Endothelial cell of umbilical vein (primary cell): ENCODE measurements at regions not wholly inside any gene's neighbourhood (a gene's known extent, or its start where the extent isn't known, plus 50 kb on each side); places are given as distances from the start of the nearest gene placed in this dataset.

Experiments used
- BruUV-seq: library from RNA; stranded (reverse); fragments of 400-500 nt; replicated peaks from 2 replicates; lab custom pipeline; 2021; lab: Mats Ljungman, UMichigan
- CTCF ChIA-PET: fragments of 300-600, 350-600 bp; sonication (Branson Sonifier 250); formaldehyde crosslinking; loops from one replicate; lab custom pipeline; 2021; ENCODE audit warnings: antibody characterized with exemption, inconsistent platforms; lab: Charles Lee
- POLR2A ChIA-PET: fragments of 300-600, 350-600 bp; sonication (Branson Sonifier 250); formaldehyde crosslinking; loops from one replicate; lab custom pipeline; 2021; ENCODE audit warnings: antibody characterized with exemption, inconsistent platforms; lab: Charles Lee
- DNase-seq: peaks from one replicate; pipeline ENCODE4 v3.0.0-alpha.2; 2011; ENCODE audit warnings: low read depth, low spot score
- FAIRE-seq: peaks from 2 replicates; lab custom pipeline; 2011; peaks lifted over from hg19 to GRCh38; lab: Jason Lieb, UNC
- H2AFZ ChIP-seq: 2 replicates; pipeline ENCODE4 v1.6.0; 2012; ENCODE audit warnings: low read depth, low read length, control low read depth, inconsistent platforms
- H3K27ac ChIP-seq: 2 replicates; pipeline ENCODE4 v1.5.1; 2011; ENCODE audit warnings: low read depth, mild to moderate bottlenecking, control low read depth, low read length, moderate library complexity; ENCODE audit not compliant: insufficient read depth
- H3K27me3 ChIP-seq, 2 experiments: 2 replicates each; pipeline versions ENCODE4 v1.6.0 to v1.6.1; 2011; ENCODE audit warnings: low read length in 2 of 2, mixed read lengths in 1 of 2; ENCODE audit not compliant: control insufficient read depth in 2 of 2, insufficient read depth in 2 of 2
- H3K36me3 ChIP-seq, 2 experiments: 2 replicates in 1 of 2; 3 replicates in 1 of 2; pipeline ENCODE4 v1.5.1; 2011; ENCODE audit warnings: low read length in 2 of 2, mild to moderate bottlenecking in 1 of 2, moderate library complexity in 1 of 2; ENCODE audit not compliant: control insufficient read depth in 2 of 2, insufficient read depth in 2 of 2; ENCODE audit errors: extremely low read depth in 1 of 2
- H3K4me1 ChIP-seq: 3 replicates; pipeline ENCODE4 v1.5.1; 2011; ENCODE audit warnings: mild to moderate bottlenecking, low read length; ENCODE audit not compliant: control insufficient read depth, insufficient read depth; ENCODE audit errors: extremely low read depth
- H3K4me2 ChIP-seq: 2 replicates; pipeline ENCODE4 v1.6.1; 2011; ENCODE audit warnings: low read length, control low read depth, mixed read lengths; ENCODE audit not compliant: insufficient read depth
- H3K4me3 ChIP-seq, 3 experiments: fragments of 200-600 bp in 1 of 3; sonication (generic), shearing (Covaris generic) in 1 of 3; replicated peaks in 1 of 3; 2 replicates each; pipeline ENCODE4 v1.5.1; 2011 to 2016; ENCODE audit warnings: control low read depth in 3 of 3, low read length in 3 of 3, mild to moderate bottlenecking in 2 of 3, inconsistent platforms in 1 of 3, low read depth in 1 of 3, moderate library complexity in 1 of 3; ENCODE audit not compliant: insufficient read depth in 1 of 3
- H3K79me2 ChIP-seq: 2 replicates; pipeline ENCODE4 v1.6.0; 2012; ENCODE audit warnings: low read length, inconsistent platforms; ENCODE audit not compliant: control insufficient read depth, insufficient read depth
- H3K9ac ChIP-seq: replicated peaks from 2 replicates; pipeline ENCODE3; 2011; ENCODE audit warnings: low read length, control low read depth; ENCODE audit not compliant: insufficient read depth; ENCODE audit errors: extremely low read depth
- H3K9me1 ChIP-seq: replicated peaks from 3 replicates; pipeline ENCODE4 v1.6.0; 2011; ENCODE audit warnings: mild to moderate bottlenecking, low read length; ENCODE audit not compliant: control insufficient read depth, insufficient read depth; ENCODE audit errors: extremely low read depth
- H3K9me3 ChIP-seq: replicated peaks from 2 replicates; pipeline ENCODE4 v1.5.1; 2012; ENCODE audit warnings: low read length, inconsistent platforms; ENCODE audit not compliant: control insufficient read depth, insufficient read depth
- H4K20me1 ChIP-seq: replicated peaks from 2 replicates; pipeline ENCODE3; 2011; ENCODE audit warnings: mild to moderate bottlenecking, low read length; ENCODE audit not compliant: control insufficient read depth, insufficient read depth; ENCODE audit errors: extremely low read depth
- CTCF ChIP-seq, 2 donors: IDR thresholded peaks; 1 replicate in 1 of 2; 2 replicates in 1 of 2; pipeline ENCODE4 v1.5.1; 2011; ENCODE audit warnings: low read length in 2 of 2, mild to moderate bottlenecking in 2 of 2, moderate library complexity in 2 of 2, control low read depth in 1 of 2, inconsistent platforms in 1 of 2, low read depth in 1 of 2; ENCODE audit not compliant: insufficient read depth in 1 of 2; ENCODE audit errors: extremely low read depth in 1 of 2
- EZH2 ChIP-seq: IDR thresholded peaks from 2 replicates; pipeline ENCODE4 v1.6.1; 2012; ENCODE audit warnings: borderline replicate concordance, low read depth, mild to moderate bottlenecking, moderate library complexity, low read length, inconsistent platforms; ENCODE audit not compliant: severe bottlenecking
- FOS ChIP-seq: IDR thresholded peaks from 2 replicates; pipeline ENCODE4 v1.6.1; 2011; ENCODE audit warnings: mild to moderate bottlenecking, low read length, moderate library complexity, borderline replicate concordance; ENCODE audit not compliant: insufficient read depth
- GATA2 ChIP-seq: IDR thresholded peaks from 2 replicates; pipeline ENCODE4 v1.7.0; 2011; ENCODE audit warnings: low read depth, mild to moderate bottlenecking, moderate library complexity, mixed read lengths, low read length; ENCODE audit not compliant: insufficient read length, insufficient read depth
- JUN ChIP-seq: IDR thresholded peaks from 2 replicates; pipeline ENCODE4 v1.6.1; 2011; ENCODE audit warnings: borderline replicate concordance, low read depth; ENCODE audit not compliant: insufficient read length, insufficient read depth
- MAX ChIP-seq: IDR thresholded peaks from 2 replicates; pipeline ENCODE4 v1.6.1; 2011; ENCODE audit not compliant: insufficient read depth, insufficient read length
- MYC ChIP-seq: IDR thresholded peaks from one replicate; pipeline ENCODE4 v1.6.1; 2011; ENCODE audit warnings: mild to moderate bottlenecking, low read depth, low read length
- POLR2A ChIP-seq: IDR thresholded peaks from 2 replicates; pipeline ENCODE4 v1.6.1; 2012; ENCODE audit warnings: low read depth, mild to moderate bottlenecking, control low read depth, low read length
- POLR2AphosphoS5 ChIP-seq: IDR thresholded peaks from 2 replicates; pipeline ENCODE4 v1.6.1; 2012; ENCODE audit warnings: low read depth, mild to moderate bottlenecking, control low read depth, low read length, moderate library complexity; ENCODE audit not compliant: insufficient read depth
- dilution Hi-C: fragments of 300-500 bp; cut with MboI; formaldehyde crosslinking; loops from one replicate; pipeline ENCODE4 v1.15.0; 2019; ENCODE audit warnings: low sequenced_read_pairs; ENCODE audit not compliant: extremely low pct_ligation_motif_present
- intact Hi-C: fragments of 100-400 bp; cut with micrococcal nuclease; formaldehyde crosslinking; loops from one replicate; pipeline ENCODE4 v1.10.0; 2022

- BruUV-seq = no TSS peak
- Histone ChIP-seq H3K27me3 (no peaks in the 10 kb centered on the region), H3K79me2 (no peaks in the 10 kb centered on the region), H3K9me1 (no peaks in the 10 kb centered on the region), H3K4me2 (no peak overlapping the region), H2AFZ (no peak overlapping the region), H3K4me3 (no peak overlapping the region), H4K20me1 (no peaks in the 10 kb centered on the region), H3K27ac (no peak overlapping the region), H3K4me1 (no peaks in the 10 kb centered on the region), H3K9ac (no peak overlapping the region), H3K36me3 (no peaks in the 10 kb centered on the region), H3K9me3 (peaks cover 2% of the 10 kb centered on the region)
- TF ChIP-seq GATA2 = no peak
- no peak for TF ChIP-seq MAX
- TF ChIP-seq CTCF (IDR thresholded peaks at IDR 0.05; ENCODE audit: extremely low read depth in 1 of 2, insufficient read depth in 1 of 2, low read depth in 1 of 2, low read length in 2 of 2) = no peak
- TF ChIP-seq JUN = no peak
- no peak for TF ChIP-seq POLR2AphosphoS5
- no peak for TF ChIP-seq FOS
- ChIA-PET CTCF (no interaction called here), POLR2A (no interaction called here)
- FAIRE-seq (no peak), DNase-seq (no peak)
- intact Hi-C loops (no loop called here), dilution Hi-C loops (no loop called here)
Observed at GRCh38 chr6:1170794-1171193, 141.1 kb upstream of the FOXQ1 start.

- no peaks in the 10 kb centered on the region for H3K27me3 ChIP-seq
- POLR2A ChIA-PET = no interaction called here
- FAIRE-seq = no peak
- dilution Hi-C loops = no loop called here
- H3K4me2 ChIP-seq = no peak overlapping the region
- no peak for DNase-seq
- CTCF ChIA-PET = no interaction called here
- H3K36me3 ChIP-seq = no peaks in the 10 kb centered on the region
- H3K4me1 ChIP-seq = no peaks in the 10 kb centered on the region
- intact Hi-C loops = no loop called here
- H3K9me1 ChIP-seq = no peaks in the 10 kb centered on the region
- H2AFZ ChIP-seq = no peak overlapping the region
- H3K9me3 ChIP-seq = peaks cover 2% of the 10 kb centered on the region
- H3K27ac ChIP-seq = no peak overlapping the region
- H3K4me3 ChIP-seq = no peak overlapping the region
- BruUV-seq = no TSS peak
- H4K20me1 ChIP-seq = no peaks in the 10 kb centered on the region
- H3K9ac ChIP-seq = no peak overlapping the region
- no peak for TF ChIP-seq POLR2A
- no peak for TF ChIP-seq GATA2
- no peak for TF ChIP-seq POLR2AphosphoS5
- TF ChIP-seq JUN = no peak
- no peak for TF ChIP-seq MAX
- TF ChIP-seq MYC = no peak
- TF ChIP-seq CTCF (IDR thresholded peaks at IDR 0.05; ENCODE audit: extremely low read depth in 1 of 2, insufficient read depth in 1 of 2, low read depth in 1 of 2, low read length in 2 of 2) = no peak
- no peak for TF ChIP-seq EZH2
- no peak for TF ChIP-seq FOS
- no peaks in the 10 kb centered on the region for H3K79me2 ChIP-seq
Observed at GRCh38 chr6:1164600-1164999, 147.3 kb upstream of the FOXQ1 start.
